H1 (cell line): ENCODE measurements at regions not wholly inside any gene's neighbourhood (a gene's known extent, or its start where the extent isn't known, plus 50 kb on each side); places are given as distances from the start of the nearest gene placed in this dataset.

Source experiments
- CTCF ChIA-PET: fragments of 300-600 bp; sonication (Branson Sonifier 250); formaldehyde crosslinking; loops from one replicate; lab custom pipeline; 2021; ENCODE audit not compliant: partially characterized antibody; lab: Charles Lee
- POLR2A ChIA-PET: fragments of 300-600 bp; sonication (Branson Sonifier 250); formaldehyde crosslinking; loops from one replicate; lab custom pipeline; 2021; ENCODE audit warnings: inconsistent platforms; ENCODE audit not compliant: partially characterized antibody; lab: Charles Lee
- DNase-seq, 2 experiments: peaks; one replicate each; pipeline versions ENCODE4 v3.0.0 to v3.0.0-alpha.2; 2010 to 2022; ENCODE audit warnings: low spot score in 2 of 2, low read depth in 1 of 2, mixed read lengths in 1 of 2
- FAIRE-seq: peaks from 2 replicates; lab custom pipeline; 2011; peaks lifted over from hg19 to GRCh38; lab: Jason Lieb, UNC
- H2AFZ ChIP-seq: 2 replicates; pipeline ENCODE4 v1.8.1; 2012; ENCODE audit warnings: low read length, inconsistent platforms
- H2AK5ac ChIP-seq: 2 replicates; pipeline ENCODE4 v1.6.1; 2013; ENCODE audit warnings: low read depth, low read length
- H2BK120ac ChIP-seq: replicated peaks from 2 replicates; pipeline ENCODE3; 2013; ENCODE audit warnings: low read depth, low read length, inconsistent platforms
- H2BK12ac ChIP-seq: 2 replicates; pipeline ENCODE4 v1.6.1; 2013; ENCODE audit warnings: low read depth, low read length
- H2BK15ac ChIP-seq: 2 replicates; pipeline ENCODE4 v1.6.1; 2013; ENCODE audit warnings: low read length
- H2BK20ac ChIP-seq: 2 replicates; pipeline ENCODE4 v1.6.1; 2013; ENCODE audit warnings: low read length
- H2BK5ac ChIP-seq: 2 replicates; pipeline ENCODE4 v1.6.1; 2013; ENCODE audit warnings: low read depth, low read length
- H3K14ac ChIP-seq: 2 replicates; pipeline ENCODE4 v1.6.1; 2013; ENCODE audit warnings: inconsistent platforms; ENCODE audit not compliant: insufficient read length
- H3K18ac ChIP-seq: 2 replicates; pipeline ENCODE4 v1.6.1; 2013; ENCODE audit warnings: low read length; ENCODE audit errors: extremely low read depth
- H3K23ac ChIP-seq: 2 replicates; pipeline ENCODE4 v1.6.1; 2013; ENCODE audit warnings: inconsistent platforms; ENCODE audit not compliant: insufficient read length
- H3K23me2 ChIP-seq: 2 replicates; pipeline ENCODE4 v1.6.1; 2013; ENCODE audit warnings: low read depth, low read length
- H3K27ac ChIP-seq: 2 replicates; pipeline ENCODE4 v1.6.1; 2011; ENCODE audit warnings: low read depth, low read length, inconsistent platforms
- H3K27me3 ChIP-seq, 4 experiments: replicated peaks in 1 of 4; 1 replicate in 1 of 4; 2 replicates in 3 of 4; pipeline versions ENCODE4 v1.6.1 to v1.8.1; 2011 to 2013; ENCODE audit warnings: low read length in 3 of 4, mild to moderate bottlenecking in 3 of 4, inconsistent platforms in 2 of 4, mixed read lengths in 2 of 4, moderate library complexity in 1 of 4; ENCODE audit not compliant: control insufficient read depth in 3 of 4, insufficient read depth in 3 of 4; ENCODE audit errors: extremely low read depth in 1 of 4
- H3K36me3 ChIP-seq, 4 experiments: 2 replicates each; pipeline versions ENCODE4 v1.6.1 to v1.8.1; 2011 to 2013; ENCODE audit warnings: mild to moderate bottlenecking in 4 of 4, low read length in 3 of 4, moderate library complexity in 2 of 4, control low read depth in 1 of 4, inconsistent platforms in 1 of 4; ENCODE audit not compliant: insufficient read depth in 4 of 4, control insufficient read depth in 2 of 4
- H3K4ac ChIP-seq: replicated peaks from 2 replicates; pipeline ENCODE3; 2013; ENCODE audit warnings: low read length, low read depth, mixed read lengths, inconsistent platforms; ENCODE audit not compliant: insufficient read length
- H3K4me1 ChIP-seq, 4 experiments: replicated peaks in 1 of 4; 1 replicate in 1 of 4; 2 replicates in 3 of 4; pipeline versions ENCODE4 v1.6.1 to v1.8.1; 2011 to 2013; ENCODE audit warnings: low read length in 3 of 4, inconsistent platforms in 2 of 4, mixed read lengths in 1 of 4; ENCODE audit not compliant: insufficient read depth in 4 of 4, control insufficient read depth in 3 of 4
- H3K4me2 ChIP-seq, 2 experiments: 2 replicates each; pipeline versions ENCODE4 v1.6.1 to v1.8.1; 2011 to 2013; ENCODE audit warnings: low read depth in 2 of 2, low read length in 2 of 2, control low read depth in 1 of 2, inconsistent platforms in 1 of 2, mild to moderate bottlenecking in 1 of 2; ENCODE audit not compliant: insufficient read depth in 1 of 2
- H3K4me3 ChIP-seq, 4 experiments: fragments of 200-600, 300-600 bp in 1 of 4; sonication (generic), shearing (Covaris generic), sonication (Bioruptor Twin) in 1 of 4; 2 replicates each; pipeline versions ENCODE4 v1.5.1 to v1.8.1; 2011 to 2016; ENCODE audit warnings: low read length in 4 of 4, low read depth in 3 of 4, control low read depth in 2 of 4, inconsistent platforms in 2 of 4, mild to moderate bottlenecking in 2 of 4, mixed read lengths in 1 of 4, moderate library complexity in 1 of 4; ENCODE audit not compliant: insufficient read depth in 2 of 4; ENCODE audit errors: extremely low read depth in 1 of 4
- H3K56ac ChIP-seq: replicated peaks from 2 replicates; pipeline ENCODE3; 2013; ENCODE audit warnings: low read depth, mild to moderate bottlenecking, mixed read lengths, low read length, inconsistent platforms; ENCODE audit not compliant: insufficient read length
- H3K79me1 ChIP-seq: 2 replicates; pipeline ENCODE4 v1.6.1; 2013; ENCODE audit warnings: low read depth, low read length, control low read depth
- H3K79me2 ChIP-seq, 2 experiments: 2 replicates each; pipeline versions ENCODE4 v1.6.1 to v1.8.1; 2012 to 2013; ENCODE audit warnings: low read length in 2 of 2, mild to moderate bottlenecking in 2 of 2, inconsistent platforms in 1 of 2; ENCODE audit not compliant: insufficient read depth in 2 of 2, control insufficient read depth in 1 of 2
- H3K9ac ChIP-seq, 4 experiments: replicated peaks in 1 of 4; 1 replicate in 1 of 4; 2 replicates in 3 of 4; pipeline versions ENCODE4 v1.6.1 to v1.8.1; 2011 to 2013; ENCODE audit warnings: low read depth in 3 of 4, low read length in 3 of 4, control low read depth in 2 of 4, mild to moderate bottlenecking in 2 of 4, moderate library complexity in 2 of 4, inconsistent platforms in 1 of 4; ENCODE audit errors: extremely low read depth in 1 of 4
- H3K9me3 ChIP-seq, 2 experiments: 2 replicates each; pipeline versions ENCODE4 v1.6.1 to v1.8.1; 2012 to 2013; ENCODE audit warnings: mild to moderate bottlenecking in 2 of 2, moderate library complexity in 2 of 2, control low read depth in 1 of 2, inconsistent platforms in 1 of 2, low read depth in 1 of 2, low read length in 1 of 2, mixed read lengths in 1 of 2; ENCODE audit not compliant: insufficient read depth in 2 of 2
- H4K20me1 ChIP-seq, 2 experiments: replicated peaks in 1 of 2; 2 replicates each; pipeline versions ENCODE3 to v1.8.1; 2011 to 2013; ENCODE audit warnings: inconsistent platforms in 2 of 2, low read length in 2 of 2, mild to moderate bottlenecking in 1 of 2; ENCODE audit not compliant: insufficient read depth in 2 of 2, control insufficient read depth in 1 of 2
- H4K5ac ChIP-seq: 2 replicates; pipeline ENCODE4 v1.6.1; 2013; ENCODE audit warnings: low read length, low read depth, mixed read lengths, inconsistent platforms; ENCODE audit not compliant: insufficient read length
- H4K8ac ChIP-seq: 2 replicates; pipeline ENCODE4 v1.8.0; 2013; ENCODE audit warnings: mild to moderate bottlenecking, moderate library complexity, low read length, inconsistent platforms; ENCODE audit not compliant: insufficient read depth; ENCODE audit errors: extremely low read depth
- H4K91ac ChIP-seq: replicated peaks from 2 replicates; pipeline ENCODE3; 2013; ENCODE audit warnings: low read length, mixed read lengths, inconsistent platforms; ENCODE audit not compliant: insufficient read length
- JUND ChIP-seq: IDR thresholded peaks from 2 replicates; pipeline ENCODE4 v1.6.1; 2011; ENCODE audit warnings: mild to moderate bottlenecking, improper control_type of control experiment, low read length
- WGBS, 2 experiments: shearing (Covaris generic) in 1 of 2; methylation state at CpG; one replicate each; pipeline versions ENCODE4 v1.1.6 to v1.1.7; 2013 to 2015; ENCODE audit warnings: low lambda C conversion rate in 2 of 2, mixed read lengths in 2 of 2, inconsistent platforms in 1 of 2, low coverage in 1 of 2, missing lambda C conversion rate in 1 of 2; ENCODE audit not compliant: insufficient replicate concordance in 2 of 2, insufficient coverage in 1 of 2, insufficient read length in 1 of 2; ENCODE audit errors: extremely low coverage in 1 of 2, missing lambda C conversion rate in 1 of 2; 5-methylcytosine and 5-hydroxymethylcytosine counted together

DNA sequence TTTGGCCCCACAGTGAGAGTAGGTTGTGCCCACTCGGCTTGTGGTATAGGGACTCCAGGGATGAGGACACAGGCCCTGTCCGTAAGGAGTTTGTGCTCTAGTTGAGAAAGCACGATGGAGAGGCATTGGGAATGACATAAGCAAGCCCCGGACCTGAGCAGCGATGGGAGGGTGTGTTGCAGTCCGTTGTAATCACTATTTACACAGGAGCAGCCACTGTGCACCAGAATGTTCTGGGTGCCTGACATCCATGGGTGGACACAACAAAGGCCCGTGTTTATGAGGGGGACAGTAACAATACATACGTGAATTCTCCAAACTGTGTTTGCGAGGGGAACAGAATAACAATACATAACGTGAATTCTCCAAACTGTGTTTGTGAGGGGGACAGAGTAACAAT lies 86.8 kb downstream of the NPIPB11 start:
- H2BK5ac ChIP-seq: no peak overlapping the region
- H2AFZ ChIP-seq: no peak overlapping the region
- H4K91ac ChIP-seq: no peak overlapping the region
- whole genome bisulfite sequencing, 2 experiments: 88% methylated on average over 10 of the region's 10 CpGs; no CpG with 5 or more reads in 1 of the 2 experiments
- no peaks in the 10 kb centered on the region for H4K20me1 ChIP-seq
- no peak overlapping the region for H3K56ac ChIP-seq
- no peak overlapping the region for H2BK15ac ChIP-seq
- H3K9me3 ChIP-seq: no peaks in the 10 kb centered on the region
- H3K79me1 ChIP-seq: no peaks in the 10 kb centered on the region
- H3K23me2 ChIP-seq: no peaks in the 10 kb centered on the region
- no peak overlapping the region; the same call in 1 of the 2 replicates for H3K27ac ChIP-seq
- no peak overlapping the region for H4K5ac ChIP-seq
- no peak overlapping the region for H2BK12ac ChIP-seq
- no peak overlapping the region for H3K18ac ChIP-seq
- H3K4me1 ChIP-seq: peaks cover 0 to 4% (median 1%) of the 10 kb centered on the region in 4 experiments; a peak in 3 of 7 replicates
- no peaks in the 10 kb centered on the region for H3K36me3 ChIP-seq
- no peak overlapping the region for H3K4me2 ChIP-seq
- no peak overlapping the region for H2BK20ac ChIP-seq
- H4K8ac ChIP-seq: no peak overlapping the region
- no peak overlapping the region for H3K14ac ChIP-seq
- DNase-seq (no peak), FAIRE-seq (no peak)
- H2AK5ac ChIP-seq: no peak overlapping the region
- H3K4me3 ChIP-seq: no peak overlapping the region
- no peak overlapping the region for H2BK120ac ChIP-seq
- no peaks in the 10 kb centered on the region for H3K27me3 ChIP-seq
- POLR2A ChIA-PET: no interaction called here
- H3K4ac ChIP-seq: no peak overlapping the region
- no peaks in the 10 kb centered on the region for H3K79me2 ChIP-seq
- H3K23ac ChIP-seq: no peak overlapping the region
- H3K9ac ChIP-seq: no peak overlapping the region
- CTCF ChIA-PET: no interaction called here
- TF ChIP-seq JUND: no peak
